SK-N-SH treated with all-trans-retinoic acid at 6 μM for 48 hours (cell line): ENCODE measurements at regions not wholly inside any gene's neighbourhood (a gene's known extent, or its start where the extent isn't known, plus 50 kb on each side); places are given as distances from the start of the nearest gene placed in this dataset.

Experiments used
- ATAC-seq: fragments of 200-7000 bp; cut with Tn5 transposase; 3 replicates; pipeline ENCODE4 v1.9.1; 2020; ENCODE audit warnings: mild to moderate bottlenecking, moderate library complexity
- CSDC2 ChIP-seq: fragments of 250-450 bp; sonication (Bioruptor Pico); IDR thresholded peaks from 2 replicates; pipeline ENCODE4 v1.5.0; 2020; ENCODE audit warnings: mild to moderate bottlenecking, moderate library complexity
- CSRNP3 ChIP-seq: fragments of 250-450 bp; sonication (Bioruptor Pico); IDR thresholded peaks from 2 replicates; pipeline ENCODE4 v1.5.1; 2021; ENCODE audit warnings: mild to moderate bottlenecking, moderate library complexity
- ESRRG ChIP-seq: fragments of 250-450 bp; sonication (Bioruptor Pico); IDR thresholded peaks from 2 replicates; pipeline ENCODE4 v1.6.1; 2021; ENCODE audit warnings: mild to moderate bottlenecking
- OSR1 ChIP-seq: fragments of 250-450 bp; sonication (Bioruptor Pico); IDR thresholded peaks from 2 replicates; pipeline ENCODE4 v1.8.0; 2022; ENCODE audit warnings: moderate library complexity, mild to moderate bottlenecking, inconsistent platforms
- PATZ1 ChIP-seq: fragments of 250-450 bp; sonication (Bioruptor Pico); IDR thresholded peaks from 2 replicates; pipeline ENCODE4 v1.8.0; 2020; ENCODE audit warnings: mild to moderate bottlenecking, moderate library complexity, borderline replicate concordance
- SNAI2 ChIP-seq: fragments of 250-450 bp; sonication (Bioruptor Pico); IDR thresholded peaks from 2 replicates; pipeline ENCODE4 v1.5.0; 2020; ENCODE audit warnings: mild to moderate bottlenecking, moderate library complexity
- TOX ChIP-seq: fragments of 250-450 bp; sonication (Bioruptor Pico); IDR thresholded peaks from 2 replicates; pipeline ENCODE4 v1.8.0; 2021; ENCODE audit warnings: mild to moderate bottlenecking, moderate library complexity, borderline replicate concordance
- ZFP3 ChIP-seq: fragments of 250-450 bp; sonication (Bioruptor Pico); IDR thresholded peaks from 2 replicates; pipeline ENCODE4 v1.5.0; 2020; ENCODE audit warnings: mild to moderate bottlenecking, moderate library complexity
- ZFP30 ChIP-seq: fragments of 450-650 bp; formaldehyde crosslinking; IDR thresholded peaks from 2 replicates; pipeline ENCODE4 v1.5.0; 2022; ENCODE audit warnings: mild to moderate bottlenecking, moderate library complexity
- ZNF565 ChIP-seq: fragments of 450-650 bp; formaldehyde crosslinking; conservative IDR thresholded peaks from 2 replicates; pipeline ENCODE4 v1.5.0; 2020; ENCODE audit warnings: low read depth, mild to moderate bottlenecking, moderate library complexity
- ZNF70 ChIP-seq: fragments of 450-650 bp; formaldehyde crosslinking; IDR thresholded peaks from 2 replicates; pipeline ENCODE4 v1.5.0; 2020; ENCODE audit warnings: mild to moderate bottlenecking, moderate library complexity
- TF ChIP-seq, protein P1 (sequence below): fragments of 250-450 bp; sonication (Bioruptor Pico); IDR thresholded peaks from 2 replicates; pipeline ENCODE4 v1.8.0; 2021; ENCODE audit warnings: low read depth, mild to moderate bottlenecking, moderate library complexity, borderline replicate concordance
- TF ChIP-seq, protein P2 (sequence below): fragments of 250-450 bp; sonication (Bioruptor Pico); IDR thresholded peaks from 2 replicates; pipeline ENCODE4 v1.5.0; 2020; ENCODE audit warnings: mild to moderate bottlenecking, moderate library complexity
- TF ChIP-seq, protein P3 (sequence below): fragments of 250-450 bp; sonication (Bioruptor Pico); IDR thresholded peaks from 2 replicates; pipeline ENCODE4 v1.5.1; 2020; ENCODE audit warnings: low read depth, mild to moderate bottlenecking, moderate library complexity

DNA sequence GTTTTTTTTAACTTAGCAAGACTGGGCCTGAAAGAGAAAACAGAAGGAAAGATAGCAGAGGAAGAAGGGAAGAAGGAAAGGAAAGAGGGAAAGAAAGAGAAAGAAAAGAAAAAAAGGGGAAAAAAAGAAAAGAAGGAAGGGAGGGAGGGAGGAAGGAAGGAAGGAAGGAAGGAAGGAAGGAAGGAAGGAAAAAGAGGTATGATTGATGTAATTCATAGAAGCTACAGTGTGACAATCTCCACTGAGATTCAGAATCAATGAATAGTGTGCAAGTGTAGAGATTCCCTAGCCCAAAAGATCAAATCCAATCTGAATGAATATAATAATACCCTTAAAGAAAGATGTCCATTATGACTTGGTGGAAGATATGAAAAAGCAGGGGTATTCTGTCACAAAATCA is 126.9 kb upstream of the DNAJC10 start:
- TF ChIP-seq, protein P1, sequence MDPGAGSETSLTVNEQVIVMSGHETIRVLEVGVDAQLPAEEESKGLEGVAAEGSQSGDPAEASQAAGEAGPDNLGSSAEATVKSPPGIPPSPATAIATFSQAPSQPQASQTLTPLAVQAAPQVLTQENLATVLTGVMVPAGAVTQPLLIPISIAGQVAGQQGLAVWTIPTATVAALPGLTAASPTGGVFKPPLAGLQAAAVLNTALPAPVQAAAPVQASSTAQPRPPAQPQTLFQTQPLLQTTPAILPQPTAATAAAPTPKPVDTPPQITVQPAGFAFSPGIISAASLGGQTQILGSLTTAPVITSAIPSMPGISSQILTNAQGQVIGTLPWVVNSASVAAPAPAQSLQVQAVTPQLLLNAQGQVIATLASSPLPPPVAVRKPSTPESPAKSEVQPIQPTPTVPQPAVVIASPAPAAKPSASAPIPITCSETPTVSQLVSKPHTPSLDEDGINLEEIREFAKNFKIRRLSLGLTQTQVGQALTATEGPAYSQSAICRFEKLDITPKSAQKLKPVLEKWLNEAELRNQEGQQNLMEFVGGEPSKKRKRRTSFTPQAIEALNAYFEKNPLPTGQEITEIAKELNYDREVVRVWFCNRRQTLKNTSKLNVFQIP (CRISPR knock-in tag) = no peak
- TF ChIP-seq, protein P2, sequence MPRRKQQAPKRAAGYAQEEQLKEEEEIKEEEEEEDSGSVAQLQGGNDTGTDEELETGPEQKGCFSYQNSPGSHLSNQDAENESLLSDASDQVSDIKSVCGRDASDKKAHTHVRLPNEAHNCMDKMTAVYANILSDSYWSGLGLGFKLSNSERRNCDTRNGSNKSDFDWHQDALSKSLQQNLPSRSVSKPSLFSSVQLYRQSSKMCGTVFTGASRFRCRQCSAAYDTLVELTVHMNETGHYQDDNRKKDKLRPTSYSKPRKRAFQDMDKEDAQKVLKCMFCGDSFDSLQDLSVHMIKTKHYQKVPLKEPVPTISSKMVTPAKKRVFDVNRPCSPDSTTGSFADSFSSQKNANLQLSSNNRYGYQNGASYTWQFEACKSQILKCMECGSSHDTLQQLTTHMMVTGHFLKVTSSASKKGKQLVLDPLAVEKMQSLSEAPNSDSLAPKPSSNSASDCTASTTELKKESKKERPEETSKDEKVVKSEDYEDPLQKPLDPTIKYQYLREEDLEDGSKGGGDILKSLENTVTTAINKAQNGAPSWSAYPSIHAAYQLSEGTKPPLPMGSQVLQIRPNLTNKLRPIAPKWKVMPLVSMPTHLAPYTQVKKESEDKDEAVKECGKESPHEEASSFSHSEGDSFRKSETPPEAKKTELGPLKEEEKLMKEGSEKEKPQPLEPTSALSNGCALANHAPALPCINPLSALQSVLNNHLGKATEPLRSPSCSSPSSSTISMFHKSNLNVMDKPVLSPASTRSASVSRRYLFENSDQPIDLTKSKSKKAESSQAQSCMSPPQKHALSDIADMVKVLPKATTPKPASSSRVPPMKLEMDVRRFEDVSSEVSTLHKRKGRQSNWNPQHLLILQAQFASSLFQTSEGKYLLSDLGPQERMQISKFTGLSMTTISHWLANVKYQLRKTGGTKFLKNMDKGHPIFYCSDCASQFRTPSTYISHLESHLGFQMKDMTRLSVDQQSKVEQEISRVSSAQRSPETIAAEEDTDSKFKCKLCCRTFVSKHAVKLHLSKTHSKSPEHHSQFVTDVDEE = no peak
- TF ChIP-seq ESRRG (CRISPR knock-in tag) (no peak), ZFP3 (CRISPR knock-in tag) (no peak), CSDC2 (no peak), ZNF70 (CRISPR knock-in tag) (no peak), ZNF565 (CRISPR knock-in tag) (no peak)
- TF ChIP-seq, all 23 proteins: peak for 0
- no peak for ATAC-seq

- ATAC-seq = no peak
- no peak for TF ChIP-seq CSRNP3 (CRISPR knock-in tag)
- TF ChIP-seq ESRRG (CRISPR knock-in tag) = no peak
- TF ChIP-seq, protein P2 = no peak
- no peak for TF ChIP-seq OSR1 (CRISPR knock-in tag)
- TF ChIP-seq, protein P3, sequence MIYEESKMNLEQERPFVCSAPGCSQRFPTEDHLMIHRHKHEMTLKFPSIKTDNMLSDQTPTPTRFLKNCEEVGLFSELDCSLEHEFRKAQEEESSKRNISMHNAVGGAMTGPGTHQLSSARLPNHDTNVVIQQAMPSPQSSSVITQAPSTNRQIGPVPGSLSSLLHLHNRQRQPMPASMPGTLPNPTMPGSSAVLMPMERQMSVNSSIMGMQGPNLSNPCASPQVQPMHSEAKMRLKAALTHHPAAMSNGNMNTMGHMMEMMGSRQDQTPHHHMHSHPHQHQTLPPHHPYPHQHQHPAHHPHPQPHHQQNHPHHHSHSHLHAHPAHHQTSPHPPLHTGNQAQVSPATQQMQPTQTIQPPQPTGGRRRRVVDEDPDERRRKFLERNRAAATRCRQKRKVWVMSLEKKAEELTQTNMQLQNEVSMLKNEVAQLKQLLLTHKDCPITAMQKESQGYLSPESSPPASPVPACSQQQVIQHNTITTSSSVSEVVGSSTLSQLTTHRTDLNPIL = no peak
- TF ChIP-seq TOX (CRISPR knock-in tag) = no peak
- no peak for TF ChIP-seq PATZ1 (CRISPR knock-in tag)
- no peak for TF ChIP-seq ZNF565 (CRISPR knock-in tag)
- TF ChIP-seq SNAI2 = no peak
- TF ChIP-seq, protein P1 (CRISPR knock-in tag) = no peak
- no peak for TF ChIP-seq ZFP30
Measured at GRCh38 chr2:182591774-182592173, 124.3 kb upstream of the DNAJC10 start.
